Thymus (tissue), 11 donors: ENCODE measurements at regions not wholly inside any gene's neighbourhood (a gene's known extent, or its start where the extent isn't known, plus 50 kb on each side); places are given as distances from the start of the nearest gene placed in this dataset.
A peak's percentile ranks its signal among the peaks of the same experiment; 100 is the strongest.

ENCODE experiments used
- DNase-seq, 9 donors: peaks; one replicate each; pipeline ENCODE4 v3.0.0-alpha.2; 2013; ENCODE audit warnings: low spot score in 9 of 9, low read depth in 6 of 9, missing footprints in 1 of 9
- H3K27ac ChIP-seq, 2 donors: one replicate each; pipeline ENCODE4 v1.5.1; 2013; ENCODE audit warnings: control low read depth in 1 of 2, low read depth in 1 of 2, low read length in 1 of 2, mild to moderate bottlenecking in 1 of 2, moderate library complexity in 1 of 2
- H3K27me3 ChIP-seq, 2 donors: one replicate each; pipeline ENCODE4 v1.5.1; 2013; ENCODE audit warnings: low read length in 1 of 2; ENCODE audit not compliant: control insufficient read depth in 2 of 2, insufficient read depth in 1 of 2
- H3K36me3 ChIP-seq, 2 donors: one replicate each; pipeline ENCODE4 v1.5.1; 2013; ENCODE audit warnings: low read length in 1 of 2, mild to moderate bottlenecking in 1 of 2, moderate library complexity in 1 of 2; ENCODE audit not compliant: control insufficient read depth in 2 of 2, insufficient read depth in 2 of 2
- H3K4me1 ChIP-seq, 2 donors: one replicate each; pipeline ENCODE4 v1.5.1; 2013; ENCODE audit warnings: low read length in 2 of 2; ENCODE audit not compliant: control insufficient read depth in 2 of 2, insufficient read depth in 2 of 2
- H3K4me3 ChIP-seq, 2 donors: one replicate each; pipeline ENCODE4 v1.5.1; 2013; ENCODE audit warnings: low read length in 2 of 2, control low read depth in 1 of 2, mild to moderate bottlenecking in 1 of 2
- H3K9me3 ChIP-seq, 2 donors: one replicate each; pipeline ENCODE4 v1.5.1; 2013; ENCODE audit warnings: low read length in 1 of 2, mild to moderate bottlenecking in 1 of 2; ENCODE audit not compliant: control insufficient read depth in 2 of 2, insufficient read depth in 1 of 2
- WGBS: extraction: QIAGEN DNeasy Blood & Tissue Kit; methylation state at CpG from one replicate; pipeline ENCODE4 v1.1.7; 2013; 5-methylcytosine and 5-hydroxymethylcytosine counted together
- donor health status: healthy.

GRCh38 chr20:56996533-56996932, 269.9 kb downstream of the BMP7 start:
- Histone ChIP-seq H3K4me1 (no peaks in the 10 kb centered on the region), H3K27ac (no peak overlapping the region), H3K9me3 (peaks cover 0 to 6% of the 10 kb centered on the region in 2 donors), H3K27me3 (no peaks in the 10 kb centered on the region), H3K36me3 (no peaks in the 10 kb centered on the region), H3K4me3 (no peak overlapping the region)
- 93% methylated on average over 2 of the region's 2 CpGs for WGBS
- no peak for DNase-seq

GRCh38 chr20:56998438-56998837, 268.0 kb downstream of the BMP7 start:
- H3K4me3 ChIP-seq, result no peak overlapping the region
- no peak for DNase-seq
- H3K27me3 ChIP-seq, result no peaks in the 10 kb centered on the region
- H3K9me3 ChIP-seq, result peaks cover 0 to 6% of the 10 kb centered on the region in 2 donors
- no peak overlapping the region for H3K27ac ChIP-seq
- 95% methylated on average over 3 of the region's 3 CpGs for WGBS
- H3K4me1 ChIP-seq, result peaks cover 2 to 6% of the 10 kb centered on the region in 2 donors
- no peaks in the 10 kb centered on the region for H3K36me3 ChIP-seq

GRCh38 chr20:57000441-57000968, 265.9 kb downstream of the BMP7 start:
- peaks cover 0 to 6% of the 10 kb centered on the region in 2 donors for H3K9me3 ChIP-seq
- H3K36me3 ChIP-seq, result no peaks in the 10 kb centered on the region
- WGBS, result 83% methylated on average over 17 of the region's 17 CpGs
- no peak overlapping the region for H3K4me3 ChIP-seq
- H3K27ac ChIP-seq, result no peak overlapping the region
- peaks cover 4 to 8% of the 10 kb centered on the region in 2 donors for H3K4me1 ChIP-seq
- no peak for DNase-seq
- peaks cover 0 to 1% of the 10 kb centered on the region in 2 donors for H3K27me3 ChIP-seq

- Histone ChIP-seq H3K4me3 (no peak overlapping the region), H3K27me3 (peaks cover 0 to 3% of the 10 kb centered on the region in 2 donors), H3K36me3 (no peaks in the 10 kb centered on the region), H3K4me1 (peaks cover 4 to 8% of the 10 kb centered on the region in 2 donors), H3K9me3 (peaks cover 0 to 6% of the 10 kb centered on the region in 2 donors), H3K27ac (no peak overlapping the region)
- no peak for DNase-seq
- 86% methylated on average over 12 of the region's 12 CpGs for WGBS
Observed at GRCh38 chr20:57001126-57001767, 265.2 kb downstream of the BMP7 start.

GRCh38 chr20:57002066-57002570, 264.3 kb downstream of the BMP7 start:
- Histone ChIP-seq H3K4me3 (no peak overlapping the region), H3K4me1 (peaks cover 4 to 8% of the 10 kb centered on the region in 2 donors), H3K27ac (no peak overlapping the region), H3K36me3 (no peaks in the 10 kb centered on the region), H3K9me3 (peaks cover 0 to 6% of the 10 kb centered on the region in 2 donors), H3K27me3 (peaks cover 0 to 3% of the 10 kb centered on the region in 2 donors)
- WGBS, result 83% methylated on average over 15 of the region's 15 CpGs
- no peak for DNase-seq

- Histone ChIP-seq H3K9me3 (peaks cover 0 to 6% of the 10 kb centered on the region in 2 donors), H3K27ac (no peak overlapping the region), H3K4me1 (peaks cover 4 to 8% of the 10 kb centered on the region in 2 donors), H3K36me3 (no peaks in the 10 kb centered on the region), H3K27me3 (peaks cover 0 to 5% of the 10 kb centered on the region in 2 donors), H3K4me3 (no peak overlapping the region)
- WGBS, result 24% methylated on average over 7 of the region's 7 CpGs
- peak in 6 of 9 donors; percentile 4 to 47 (median 18) for DNase-seq
Observed at GRCh38 chr20:57003012-57003411, 263.4 kb downstream of the BMP7 start.

- peaks cover 0 to 5% of the 10 kb centered on the region in 2 donors for H3K27me3 ChIP-seq
- peaks cover 4 to 8% of the 10 kb centered on the region in 2 donors for H3K4me1 ChIP-seq
- 91% methylated on average over 5 of the region's 5 CpGs for WGBS
- no peak for DNase-seq
- H3K27ac ChIP-seq, result no peak overlapping the region
- H3K4me3 ChIP-seq, result no peak overlapping the region
- no peaks in the 10 kb centered on the region for H3K9me3 ChIP-seq
- no peaks in the 10 kb centered on the region for H3K36me3 ChIP-seq
Observed at GRCh38 chr20:57004416-57004815, 262.0 kb downstream of the BMP7 start.

- Histone ChIP-seq H3K4me1 (peaks cover 4 to 8% of the 10 kb centered on the region in 2 donors), H3K27me3 (peaks cover 0 to 5% of the 10 kb centered on the region in 2 donors), H3K36me3 (no peaks in the 10 kb centered on the region), H3K4me3 (no peak overlapping the region), H3K27ac (no peak overlapping the region), H3K9me3 (no peaks in the 10 kb centered on the region)
- 71% methylated on average over 12 of the region's 12 CpGs for WGBS
- DNase-seq, result no peak
Observed at GRCh38 chr20:57004951-57005933, 261.2 kb downstream of the BMP7 start.
